ENCODE measurements at regions not wholly inside any gene's neighbourhood (a gene's known extent, or its start where the extent isn't known, plus 50 kb on each side); places are given as distances from the start of the nearest gene placed in this dataset.

DNA sequence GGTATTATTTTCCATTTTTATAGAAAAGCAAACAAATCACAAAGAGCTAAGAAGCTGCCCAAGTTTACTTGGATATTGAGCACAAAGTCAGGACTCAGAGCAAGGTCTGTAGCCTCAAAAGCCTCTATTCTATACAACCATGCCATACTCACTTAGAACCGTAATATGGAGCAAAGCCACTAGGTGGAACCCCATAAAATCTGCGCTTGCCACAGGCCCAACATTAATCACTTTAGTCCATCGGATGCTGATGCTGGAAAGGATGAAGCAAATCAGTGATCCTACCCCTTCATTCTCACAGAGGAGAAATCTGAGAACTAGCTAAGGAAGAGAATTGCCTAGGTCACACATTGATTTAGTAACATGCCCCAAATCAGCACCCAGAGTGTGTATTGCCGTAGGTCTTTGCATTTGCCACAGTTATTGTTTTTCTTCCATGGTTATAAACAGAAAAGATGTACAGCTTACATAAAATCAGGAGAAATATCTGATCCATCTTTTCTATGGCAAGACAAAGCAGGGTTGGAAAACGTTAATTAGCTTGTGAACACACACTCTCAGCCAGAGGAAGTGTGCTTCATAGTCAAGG is 56.7 kb upstream of the RAB38 start:
- intact Hi-C loops (cut with micrococcal nuclease), result loop anchor here (5.0 kb wide), 1 partner anchor 310 kb away; no protein-coding TSS in a partner anchor
- H3K4me1 Mint-ChIP-seq (ENCODE audit: low read depth), result peaks cover 5% of the 10 kb centered on the region

DNA sequence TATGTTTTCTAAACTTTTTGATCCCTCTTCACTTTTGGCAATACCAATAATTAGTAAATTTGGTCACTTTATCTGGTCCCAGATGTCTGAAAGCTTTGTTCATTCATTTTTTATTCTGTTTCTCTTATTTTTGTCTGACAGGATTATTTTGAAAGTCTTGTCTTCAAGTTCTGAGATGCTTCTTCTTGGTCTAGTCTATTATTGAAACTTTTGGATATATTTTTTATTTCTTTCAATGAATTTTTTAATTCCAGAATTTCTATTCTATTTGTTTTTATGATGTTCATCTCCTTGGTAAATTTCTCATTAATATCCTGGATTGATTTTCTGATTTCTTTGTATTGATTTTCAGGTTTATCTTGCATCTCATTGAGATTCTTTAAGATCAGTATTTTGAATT is 54.1 kb upstream of the RAB38 start:
- H3K4me3 Mint-ChIP-seq, result no peak overlapping the region
- no peak overlapping the region for H3K27ac Mint-ChIP-seq
- intact Hi-C loops (cut with micrococcal nuclease), result no loop called here
- H3K27me3 Mint-ChIP-seq, result no peaks in the 10 kb centered on the region
- H3K9me3 Mint-ChIP-seq, result peaks cover 72% of the 10 kb centered on the region
- peaks cover 24% of the 10 kb centered on the region for H3K36me3 Mint-ChIP-seq (ENCODE audit: low read depth)
- H3K4me1 Mint-ChIP-seq (ENCODE audit: low read depth), result no peaks in the 10 kb centered on the region

More for the DNA sequence above, 56.7 kb upstream of the RAB38 start:
- Mint-ChIP-seq H3K9me3 (peaks cover 45% of the 10 kb centered on the region), H3K36me3 (ENCODE audit: low read depth) (peaks cover 29% of the 10 kb centered on the region), H3K27ac (no peak overlapping the region), H3K4me3 (no peak overlapping the region), H3K27me3 (no peaks in the 10 kb centered on the region)

Measured in dendritic cell treated with granulocyte-macrophage colony-stimulating factor and Interleukin-4, amounts not matched to agents 40 ng/mL and 50 ng/mL, for 4 days (primary cell).